Choroid plexus epithelial cell (primary cell): ENCODE measurements at regions not wholly inside any gene's neighbourhood (a gene's known extent, or its start where the extent isn't known, plus 50 kb on each side); places are given as distances from the start of the nearest gene placed in this dataset.

Experiments
- DNase-seq: peaks from one replicate; pipeline ENCODE4 v3.0.0-alpha.2; 2010; ENCODE audit warnings: low read depth
- H3K4me3 ChIP-seq: 2 replicates; pipeline ENCODE4 v1.5.1; 2011; ENCODE audit warnings: low read depth, mild to moderate bottlenecking, control low read depth, low read length, moderate library complexity
- CTCF ChIP-seq: conservative IDR thresholded peaks from 2 replicates; pipeline ENCODE4 v1.5.1; 2011; ENCODE audit warnings: low read depth, mild to moderate bottlenecking, control low read depth, inconsistent platforms, low read length, moderate library complexity

- no peak for DNase-seq
- no peak for TF ChIP-seq CTCF
Observed at GRCh38 chr3:176856721-176857120, 340.6 kb downstream of the TBL1XR1 start.

GRCh38 chr3:176855901-176856486 is 341.3 kb downstream of the TBL1XR1 start:
- no peak for DNase-seq
- no peak for TF ChIP-seq CTCF
- H3K4me3 ChIP-seq: no peak overlapping the region

More at GRCh38 chr3:176856721-176857120, 340.6 kb downstream of the TBL1XR1 start:
- no peak overlapping the region for H3K4me3 ChIP-seq

GRCh38 chr3:176855213-176855612 is 342.1 kb downstream of the TBL1XR1 start:
- TF ChIP-seq CTCF: no peak
- H3K4me3 ChIP-seq: no peak overlapping the region
- DNase-seq: no peak

- H3K4me3 ChIP-seq: no peak overlapping the region
- no peak for TF ChIP-seq CTCF
- DNase-seq: no peak
Observed at GRCh38 chr3:176850498-176850897, 346.8 kb downstream of the TBL1XR1 start.

GRCh38 chr3:176848431-176849214 is 348.7 kb downstream of the TBL1XR1 start:
- H3K4me3 ChIP-seq: no peak overlapping the region
- no peak for TF ChIP-seq CTCF
- peak; percentile 39 for DNase-seq

GRCh38 chr3:176842914-176843313 is 354.4 kb downstream of the TBL1XR1 start:
- DNase-seq: no peak
- no peak overlapping the region for H3K4me3 ChIP-seq
- TF ChIP-seq CTCF: no peak

GRCh38 chr3:176840641-176841286 is 356.5 kb downstream of the TBL1XR1 start:
- DNase-seq: no peak
- H3K4me3 ChIP-seq: no peak overlapping the region
- TF ChIP-seq CTCF: no peak
